GM13976 (cell line): ENCODE measurements at regions not wholly inside any gene's neighbourhood (a gene's known extent, or its start where the extent isn't known, plus 50 kb on each side); places are given as distances from the start of the nearest gene placed in this dataset.
"Not testable (repeated sequence)": the region's sequence is repeated elsewhere in the genome, so short reads cannot be mapped to it uniquely, and the experiment has no call there.

Experiments used
- DNase-seq: peaks from one replicate; pipeline ENCODE4 v3.0.0; 2012; ENCODE audit warnings: low spot score
- in situ Hi-C: fragments of 300-500 bp; cut with MboI; formaldehyde crosslinking; loops from one replicate; pipeline ENCODE4 v1.12.0; 2022; ENCODE audit warnings: low sequenced_read_pairs, mixed read lengths, inconsistent platforms; ENCODE audit not compliant: unreplicated experiment
- TF ChIP-seq, protein P1 (sequence below): IDR thresholded peaks from 2 replicates; pipeline ENCODE4 v1.5.1; 2012; ENCODE audit warnings: borderline replicate concordance, mild to moderate bottlenecking; ENCODE audit not compliant: insufficient read depth; ENCODE audit errors: extremely low read depth, missing control alignments, control extremely low read depth

DNA sequence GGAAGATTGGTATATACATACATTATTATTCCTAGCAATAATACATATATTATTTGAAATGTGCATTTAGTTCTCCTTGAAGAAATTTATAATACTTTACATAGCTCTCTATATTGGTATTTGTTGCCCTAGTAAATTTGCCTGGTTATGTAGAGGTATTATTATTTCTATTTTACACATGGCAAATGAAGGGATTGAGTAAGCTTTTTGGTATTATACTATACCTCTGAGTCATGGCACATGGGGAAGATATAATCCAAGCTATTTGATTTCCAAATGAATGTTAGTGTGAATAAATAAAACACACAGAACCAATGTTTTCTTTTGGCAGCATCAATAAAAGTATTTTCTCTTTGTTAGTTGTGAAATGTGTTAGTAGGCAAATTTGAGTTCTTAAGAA is 409.6 kb upstream of the SLC35B3 start:
- in situ Hi-C loops: no loop called here
- no peak for DNase-seq
- TF ChIP-seq, protein P1, sequence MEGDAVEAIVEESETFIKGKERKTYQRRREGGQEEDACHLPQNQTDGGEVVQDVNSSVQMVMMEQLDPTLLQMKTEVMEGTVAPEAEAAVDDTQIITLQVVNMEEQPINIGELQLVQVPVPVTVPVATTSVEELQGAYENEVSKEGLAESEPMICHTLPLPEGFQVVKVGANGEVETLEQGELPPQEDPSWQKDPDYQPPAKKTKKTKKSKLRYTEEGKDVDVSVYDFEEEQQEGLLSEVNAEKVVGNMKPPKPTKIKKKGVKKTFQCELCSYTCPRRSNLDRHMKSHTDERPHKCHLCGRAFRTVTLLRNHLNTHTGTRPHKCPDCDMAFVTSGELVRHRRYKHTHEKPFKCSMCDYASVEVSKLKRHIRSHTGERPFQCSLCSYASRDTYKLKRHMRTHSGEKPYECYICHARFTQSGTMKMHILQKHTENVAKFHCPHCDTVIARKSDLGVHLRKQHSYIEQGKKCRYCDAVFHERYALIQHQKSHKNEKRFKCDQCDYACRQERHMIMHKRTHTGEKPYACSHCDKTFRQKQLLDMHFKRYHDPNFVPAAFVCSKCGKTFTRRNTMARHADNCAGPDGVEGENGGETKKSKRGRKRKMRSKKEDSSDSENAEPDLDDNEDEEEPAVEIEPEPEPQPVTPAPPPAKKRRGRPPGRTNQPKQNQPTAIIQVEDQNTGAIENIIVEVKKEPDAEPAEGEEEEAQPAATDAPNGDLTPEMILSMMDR: no peak

DNA sequence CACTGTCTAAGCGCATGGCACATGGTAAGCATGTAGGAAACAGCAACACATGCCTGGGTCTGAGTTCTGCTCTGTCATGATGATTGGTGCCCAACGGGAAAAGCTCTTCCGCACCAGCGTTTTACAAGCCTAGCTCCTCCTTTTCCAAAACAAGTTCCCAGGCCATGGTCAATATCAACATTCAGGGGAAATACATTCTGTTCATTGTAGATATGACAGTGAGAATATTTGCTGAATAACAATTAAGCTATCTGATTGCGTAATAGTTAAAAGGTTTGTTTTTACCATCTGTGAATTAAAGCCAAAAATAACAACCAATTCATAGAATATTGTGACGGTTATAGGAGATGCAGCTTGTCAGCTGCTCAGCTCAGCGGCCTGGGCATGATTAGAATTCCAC is 404.3 kb upstream of the SLC35B3 start:
- in situ Hi-C loops: no loop called here
- TF ChIP-seq, protein P1: no peak
- DNase-seq: no peak

DNA sequence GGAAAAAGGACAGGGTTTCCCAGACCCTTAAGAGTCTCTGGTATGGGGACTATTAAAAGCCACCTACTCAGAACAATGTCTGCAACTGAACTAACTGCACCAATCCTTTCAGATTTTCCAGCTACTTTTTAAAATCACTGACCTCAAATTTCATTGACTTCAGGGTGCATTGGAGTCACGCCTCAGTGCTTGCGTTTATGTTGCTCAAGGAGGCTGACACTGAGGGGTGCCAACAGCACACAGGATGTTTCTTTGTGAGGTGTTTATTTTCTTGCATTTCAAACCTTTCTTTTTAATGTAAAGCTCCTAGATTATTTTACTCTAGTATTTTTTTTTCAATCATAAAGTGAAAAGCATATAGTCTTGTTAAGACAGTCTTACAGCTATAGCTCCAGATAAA is 402.0 kb upstream of the SLC35B3 start:
- TF ChIP-seq, protein P1: no peak
- no peak for DNase-seq
- in situ Hi-C loops: no loop called here

DNA sequence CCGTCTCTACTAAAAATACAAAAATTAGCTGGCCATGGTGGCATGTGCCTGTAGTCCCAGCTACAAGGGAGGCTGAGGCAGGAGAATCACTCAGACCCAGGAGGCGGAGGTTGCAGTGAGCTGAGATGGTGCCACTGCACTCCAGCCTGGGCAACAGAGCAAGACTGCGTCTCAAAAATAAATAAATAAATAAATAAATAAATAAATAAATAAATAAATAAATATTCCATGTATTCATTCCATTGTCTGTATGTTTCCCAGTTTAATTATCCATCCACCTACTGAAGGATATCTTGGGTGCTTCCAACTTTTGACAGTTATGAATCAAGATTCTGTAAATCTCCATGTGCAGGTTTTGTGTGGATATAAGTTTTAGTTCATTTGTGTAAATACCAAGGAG is 397.4 kb upstream of the SLC35B3 start:
- in situ Hi-C loops, DNase-seq: not testable (repeated sequence)

DNA sequence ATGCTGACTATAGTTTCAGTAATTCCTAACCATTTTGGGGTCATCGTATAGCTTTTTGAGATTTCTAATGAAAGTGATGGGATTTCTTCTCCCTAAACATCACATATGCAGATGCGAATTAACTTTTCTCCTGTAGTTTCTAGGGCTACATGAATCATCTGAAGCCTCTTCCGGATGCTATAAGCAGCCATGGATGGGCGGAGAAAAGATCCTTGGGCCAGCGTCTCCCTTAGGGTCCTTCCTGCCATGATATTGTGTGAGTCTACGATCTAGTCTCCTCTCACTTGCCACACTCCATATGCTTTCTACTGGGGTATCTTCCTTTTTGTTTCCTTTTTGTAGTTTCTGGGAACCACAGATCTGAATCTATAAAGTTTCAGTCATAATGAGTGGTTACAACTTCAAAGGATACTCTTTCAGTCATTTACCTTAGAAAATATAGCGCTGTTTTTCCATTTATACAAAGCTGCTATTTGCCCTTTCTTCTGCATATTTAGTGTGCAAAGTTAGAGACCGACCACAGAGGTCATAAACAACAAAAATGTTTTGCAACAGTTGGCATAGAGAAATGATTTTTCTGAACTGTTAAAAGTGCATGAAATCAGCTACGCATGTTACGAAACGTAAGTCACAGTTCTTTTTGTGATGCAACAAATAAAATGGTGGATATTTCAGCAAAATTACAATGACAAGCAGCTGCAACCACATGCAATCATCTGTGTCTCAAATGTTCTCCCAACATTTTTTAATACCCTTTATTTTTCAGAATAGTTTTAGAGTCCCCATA is 396.2 kb upstream of the SLC35B3 start:
- in situ Hi-C loops: no loop called here
- TF ChIP-seq, protein P1: no peak
- no peak for DNase-seq

DNA sequence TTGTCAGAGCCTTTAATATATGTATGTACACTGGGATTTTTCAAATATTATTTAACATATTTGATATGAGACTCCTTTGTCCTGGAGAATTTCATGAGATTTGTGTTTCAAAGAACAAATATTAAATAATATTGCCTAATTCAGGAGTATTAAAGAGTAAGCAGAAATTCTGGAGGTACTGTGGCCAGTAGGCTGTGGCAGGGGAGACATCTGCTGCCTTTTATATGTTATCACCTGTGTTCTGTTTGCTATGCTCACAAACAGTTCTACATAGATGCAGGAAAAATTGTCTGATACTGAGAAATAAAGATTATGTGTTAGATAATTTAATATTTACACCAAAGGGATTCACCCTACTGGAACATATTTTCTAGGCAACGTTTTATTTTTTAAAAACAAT is 395.4 kb upstream of the SLC35B3 start:
- no peak for DNase-seq
- TF ChIP-seq, protein P1: no peak
- in situ Hi-C loops: no loop called here

DNA sequence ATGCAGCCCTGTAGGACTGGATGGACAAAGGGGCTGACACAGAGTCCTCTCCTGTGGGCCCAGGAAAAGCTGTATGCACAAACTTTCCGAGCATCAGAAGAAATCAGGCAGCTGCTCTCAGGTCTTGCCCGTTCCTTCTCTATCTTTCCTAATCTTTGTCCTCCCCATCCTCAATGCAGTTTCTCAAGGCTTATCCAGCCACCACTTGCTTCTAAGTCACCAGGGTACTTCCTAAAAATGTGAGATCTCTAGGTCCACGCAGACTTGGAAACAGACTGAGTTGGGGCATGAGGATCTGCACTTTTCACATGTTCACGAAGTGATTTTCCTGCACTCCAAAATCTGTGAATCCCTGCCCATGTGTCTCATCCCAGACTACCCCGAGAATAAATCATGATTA is 394.5 kb upstream of the SLC35B3 start:
- DNase-seq: no peak
- in situ Hi-C loops: no loop called here
- TF ChIP-seq, protein P1: no peak
